ENCODE measurements at regions not wholly inside any gene's neighbourhood (a gene's known extent, or its start where the extent isn't known, plus 50 kb on each side); places are given as distances from the start of the nearest gene placed in this dataset.

GRCh38 chr2:155846259-155846658 lies 486.3 kb downstream of the NR4A2 start:
- TF ChIP-seq CTCF (IDR thresholded peaks at IDR 0.05) (no peak), EP300 (IDR thresholded peaks at IDR 0.05) (no peak)

Data from ovary (tissue), 3 donors.